ENCODE measurements at regions not wholly inside any gene's neighbourhood (a gene's known extent, or its start where the extent isn't known, plus 50 kb on each side); places are given as distances from the start of the nearest gene placed in this dataset.

- no peak overlapping the region for H3K27ac ChIP-seq
- intact Hi-C loops (cut with DNase I): no loop called here
- no peak for DNase-seq
- H3K36me3 ChIP-seq: no peaks in the 10 kb centered on the region
- 78 to 80% (median 80%) methylated on average over 3 of the region's 3 CpGs for WGBS, 3 donors
- TF ChIP-seq EP300 (IDR thresholded peaks at IDR 0.05): no peak
- TF ChIP-seq CTCF (IDR thresholded peaks at IDR 0.05): no peak
- TF ChIP-seq POLR2A (IDR thresholded peaks at IDR 0.05): no peak
- H3K27me3 ChIP-seq: no peaks in the 10 kb centered on the region
- H3K4me1 ChIP-seq (ENCODE audit: insufficient read depth): no peaks in the 10 kb centered on the region
- no peaks in the 10 kb centered on the region for H3K9me3 ChIP-seq
- no peak overlapping the region for H3K4me3 ChIP-seq
Observed at GRCh38 chr4:144351306-144351705, 210.8 kb upstream of the GYPA start.

- no peaks in the 10 kb centered on the region for H3K27me3 ChIP-seq
- H3K36me3 ChIP-seq: no peaks in the 10 kb centered on the region
- intact Hi-C loops (cut with DNase I): no loop called here
- no peak for DNase-seq
- no peak overlapping the region for H3K27ac ChIP-seq
- no peaks in the 10 kb centered on the region for H3K4me1 ChIP-seq (ENCODE audit: insufficient read depth)
- no peak overlapping the region for H3K4me3 ChIP-seq
- H3K9me3 ChIP-seq: no peaks in the 10 kb centered on the region
- 77 to 80% (median 78%) methylated on average over 5 of the region's 5 CpGs for WGBS, 3 donors
- TF ChIP-seq CTCF (IDR thresholded peaks at IDR 0.05) (no peak), POLR2A (IDR thresholded peaks at IDR 0.05) (no peak), EP300 (IDR thresholded peaks at IDR 0.05) (no peak)
Observed at GRCh38 chr4:144353292-144353691, 212.8 kb upstream of the GYPA start.

GRCh38 chr4:144355811-144356757, 215.6 kb upstream of the GYPA start:
- TF ChIP-seq POLR2A (IDR thresholded peaks at IDR 0.05) (no peak), EP300 (IDR thresholded peaks at IDR 0.05) (no peak), CTCF (IDR thresholded peaks at IDR 0.05) (no peak)
- no peak for DNase-seq

GRCh38 chr4:144356941-144357381, 216.4 kb upstream of the GYPA start:
- H3K4me1 ChIP-seq (ENCODE audit: insufficient read depth): no peaks in the 10 kb centered on the region
- intact Hi-C loops (cut with DNase I): no loop called here
- H3K4me3 ChIP-seq: no peak overlapping the region
- H3K36me3 ChIP-seq: no peaks in the 10 kb centered on the region
- H3K9me3 ChIP-seq: no peaks in the 10 kb centered on the region
- 6 to 15% (median 10%) methylated on average over 9 of the region's 9 CpGs for WGBS, 3 donors
- no peak for TF ChIP-seq CTCF (IDR thresholded peaks at IDR 0.05)
- TF ChIP-seq POLR2A (IDR thresholded peaks at IDR 0.05): no peak
- TF ChIP-seq EP300 (IDR thresholded peaks at IDR 0.05): no peak
- H3K27ac ChIP-seq: no peak overlapping the region
- H3K27me3 ChIP-seq: no peaks in the 10 kb centered on the region
- DNase-seq: no peak

More at GRCh38 chr4:144355811-144356757, 215.6 kb upstream of the GYPA start:
- intact Hi-C loops (cut with DNase I): no loop called here
- Histone ChIP-seq H3K4me3 (no peak overlapping the region), H3K27me3 (no peaks in the 10 kb centered on the region), H3K27ac (no peak overlapping the region), H3K4me1 (ENCODE audit: insufficient read depth) (no peaks in the 10 kb centered on the region), H3K9me3 (no peaks in the 10 kb centered on the region), H3K36me3 (no peaks in the 10 kb centered on the region)
- 16 to 20% (median 18%) methylated on average over 10 of the region's 10 CpGs for WGBS, 3 donors

All from ovary (tissue), 7 donors.